Dermis blood vessel endothelial cell (primary cell): ENCODE measurements at regions not wholly inside any gene's neighbourhood (a gene's known extent, or its start where the extent isn't known, plus 50 kb on each side); places are given as distances from the start of the nearest gene placed in this dataset.

Experiments used
- DNase-seq: peaks from one replicate; pipeline ENCODE4 v3.0.0; 2010

DNA sequence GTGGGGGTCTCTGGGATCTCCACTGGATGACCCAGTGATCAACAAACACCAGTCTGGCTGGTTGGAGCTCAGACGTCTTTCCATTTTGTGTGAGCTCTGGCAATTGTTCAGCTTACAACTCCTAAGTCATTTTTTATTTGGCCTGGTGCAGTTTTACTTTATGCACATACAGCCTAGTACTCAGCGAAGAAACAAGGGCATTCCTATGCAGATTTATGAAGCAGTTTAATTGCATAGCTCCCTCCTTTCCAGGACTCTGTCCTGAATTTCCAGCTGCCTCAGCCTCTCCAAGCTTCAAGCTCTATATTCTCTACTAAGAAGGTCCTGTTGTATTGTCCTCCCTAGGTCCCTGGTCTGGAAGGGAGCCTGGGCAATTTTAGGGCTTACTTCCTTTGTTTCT is 145.6 kb upstream of the GALNT17 start:
- no peak for DNase-seq

DNA sequence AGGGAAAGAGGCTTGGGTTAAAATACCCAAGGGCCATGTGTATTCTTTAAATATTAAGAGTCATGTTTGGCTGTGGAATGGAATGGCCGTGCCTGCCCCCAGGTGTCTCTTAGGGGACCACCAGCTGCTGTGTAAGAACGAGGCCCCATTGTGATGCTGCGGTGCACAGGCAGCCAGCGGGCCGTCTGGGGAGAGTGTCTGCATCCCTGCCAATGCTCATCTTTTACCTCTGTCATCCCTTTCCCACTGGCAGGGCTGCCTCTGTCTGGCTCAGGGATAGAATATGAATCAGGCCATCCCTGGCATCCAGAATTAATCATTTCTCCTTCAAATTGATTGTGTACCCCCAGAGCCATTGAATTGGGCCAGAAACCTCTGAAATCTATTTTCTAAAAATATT is 137.8 kb upstream of the GALNT17 start:
- no peak for DNase-seq

- no peak for DNase-seq
Measured at GRCh38 chr7:70997261-70997660, 134.7 kb upstream of the GALNT17 start.

DNA sequence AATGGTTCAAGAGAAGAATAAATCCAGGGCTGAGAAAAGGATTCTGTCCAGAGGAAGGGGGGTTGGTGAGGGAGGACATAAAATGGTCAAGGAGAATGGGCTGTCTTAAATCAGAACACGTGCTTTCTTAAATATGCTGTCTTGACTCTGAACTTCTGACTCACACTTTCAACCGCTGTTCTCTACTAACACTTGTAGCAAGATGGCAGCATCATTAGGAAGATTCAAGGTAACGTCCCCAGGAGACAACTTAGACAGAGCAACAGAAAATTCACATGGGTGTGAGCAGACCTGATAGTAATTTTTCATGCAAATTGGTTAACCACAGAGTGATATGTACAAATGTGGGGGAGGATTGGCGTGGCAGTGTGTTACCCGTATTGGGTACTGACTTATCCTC is 126.8 kb upstream of the GALNT17 start:
- DNase-seq: no peak

GRCh38 chr7:71009636-71010035 is 122.3 kb upstream of the GALNT17 start:
- no peak for DNase-seq

GRCh38 chr7:71015252-71015900 is 116.6 kb upstream of the GALNT17 start:
- DNase-seq: no peak

GRCh38 chr7:71016401-71016800 is 115.5 kb upstream of the GALNT17 start:
- DNase-seq: no peak

DNA sequence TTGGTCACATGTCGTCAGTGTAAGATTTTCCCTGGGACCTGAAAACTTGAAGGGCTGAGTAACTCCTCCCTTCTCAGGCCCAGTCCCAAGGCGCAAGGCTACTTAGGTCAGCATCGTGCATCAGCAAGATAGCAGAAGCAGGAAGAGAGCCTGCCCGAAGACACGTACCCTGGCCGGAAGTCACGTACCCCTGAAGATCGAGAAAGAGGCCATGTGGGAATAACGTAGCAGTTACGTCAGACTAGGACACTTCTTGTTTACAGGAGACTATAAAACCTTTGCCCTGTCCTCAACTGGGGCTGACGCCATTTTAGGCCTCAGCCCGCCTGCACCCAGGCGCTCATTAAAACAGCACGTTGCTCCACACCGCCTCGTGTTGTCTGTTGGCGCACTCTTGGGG is 114.3 kb upstream of the GALNT17 start:
- no peak for DNase-seq

- no peak for DNase-seq
Measured at GRCh38 chr7:71019706-71020105, 112.2 kb upstream of the GALNT17 start.

- no peak for DNase-seq
Measured at GRCh38 chr7:71021131-71021530, 110.8 kb upstream of the GALNT17 start.

DNA sequence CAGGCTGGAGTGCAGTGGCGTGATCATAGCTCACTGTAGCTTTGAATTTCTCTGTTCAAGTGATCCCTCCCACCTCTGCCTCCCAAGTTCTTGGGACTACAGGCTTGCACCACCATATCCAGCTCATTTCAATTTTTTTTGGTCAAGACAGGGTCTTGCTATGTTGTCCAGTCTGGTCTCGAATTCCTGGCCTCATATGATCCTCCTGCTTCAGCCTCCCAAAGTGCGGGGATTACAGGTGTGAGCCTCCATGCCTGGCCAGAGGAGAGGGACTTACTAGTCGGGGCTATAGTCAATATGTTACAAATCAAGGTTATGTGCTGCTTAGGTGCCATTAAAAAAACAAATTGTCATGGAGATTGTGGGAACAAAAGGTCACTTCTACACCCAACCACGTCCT is 105.3 kb upstream of the GALNT17 start:
- no peak for DNase-seq

DNA sequence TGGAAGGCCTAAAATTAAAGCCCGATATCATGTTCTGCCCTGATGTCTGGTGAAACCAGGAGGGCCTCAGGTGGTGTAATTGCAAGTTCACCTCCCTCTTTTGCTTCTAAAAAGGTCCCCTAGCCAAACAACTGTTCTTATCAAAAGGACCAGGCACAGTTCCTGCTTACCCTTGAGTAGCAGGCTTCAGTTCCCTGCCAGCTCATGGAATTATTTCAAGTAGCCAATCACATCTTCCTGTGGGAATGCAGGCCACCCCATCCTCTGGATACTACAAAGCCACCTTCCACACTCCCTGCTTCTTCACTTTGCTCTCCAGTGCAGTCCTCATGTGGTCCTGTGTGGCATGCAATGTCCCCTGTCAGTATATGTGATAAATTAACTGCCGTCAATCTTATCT is 97.7 kb upstream of the GALNT17 start:
- no peak for DNase-seq

DNA sequence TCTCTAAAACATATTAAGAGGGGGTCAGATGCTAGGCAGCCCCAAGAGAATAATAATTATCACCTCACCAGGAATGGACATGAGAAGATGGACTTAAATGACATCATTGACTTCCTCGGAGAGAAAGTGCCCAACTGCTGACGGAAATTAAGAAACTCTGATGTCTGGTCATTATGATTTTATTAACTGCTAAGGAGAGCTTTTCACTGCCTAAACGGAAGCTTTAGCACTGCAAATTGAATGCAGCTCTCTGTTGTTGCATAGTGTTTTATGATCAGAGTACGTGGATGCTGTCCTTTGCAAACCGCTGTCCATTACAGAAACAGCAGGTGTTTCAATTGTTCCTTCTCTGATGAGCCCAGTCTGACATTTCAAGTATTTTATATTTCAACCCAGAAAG is 89.4 kb upstream of the GALNT17 start:
- no peak for DNase-seq

- no peak for DNase-seq
Measured at GRCh38 chr7:71050492-71050891, 81.5 kb upstream of the GALNT17 start.

- no peak for DNase-seq
Measured at GRCh38 chr7:71055504-71055903, 76.4 kb upstream of the GALNT17 start.

DNA sequence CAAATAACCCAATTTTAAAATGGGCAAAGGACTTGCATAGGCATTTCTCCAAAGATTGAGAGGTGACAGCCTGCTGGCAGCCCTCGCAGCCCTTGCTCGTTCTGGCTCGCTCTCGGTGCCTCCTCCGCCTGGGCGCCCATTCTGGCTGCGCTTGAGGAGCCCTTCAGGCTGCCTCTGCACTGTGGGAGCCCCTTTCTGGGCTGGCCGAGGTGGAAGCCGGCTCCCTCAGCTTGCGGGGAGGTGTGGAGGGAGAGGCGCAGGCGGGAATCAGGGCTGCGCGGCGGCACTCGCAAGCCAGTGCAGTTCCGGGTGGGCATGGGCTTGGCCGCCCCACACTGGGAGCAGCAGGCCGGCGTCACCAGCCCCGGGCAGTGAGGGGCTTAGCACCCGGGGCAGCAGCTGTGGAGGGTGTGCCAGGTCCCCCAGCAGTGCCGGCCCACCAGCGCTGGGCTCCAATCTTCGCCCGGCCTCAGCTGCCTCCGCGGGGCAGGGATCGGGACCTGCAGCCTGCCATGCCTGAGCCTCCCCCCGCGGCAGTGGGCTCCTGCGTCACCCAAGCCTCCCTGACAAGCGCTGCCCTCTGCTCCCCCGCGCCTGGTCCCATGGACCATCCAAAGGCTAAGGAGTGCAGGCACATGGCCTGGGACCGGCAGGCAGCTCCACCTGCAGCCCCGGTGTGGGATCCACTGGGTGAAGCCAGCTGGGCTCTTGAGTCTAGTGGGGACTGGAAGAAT is 54.0 kb upstream of the GALNT17 start:
- DNase-seq: no peak
